ENCODE measurements at regions not wholly inside any gene's neighbourhood (a gene's known extent, or its start where the extent isn't known, plus 50 kb on each side); places are given as distances from the start of the nearest gene placed in this dataset.
"Not testable (repeated sequence)": the region's sequence is repeated elsewhere in the genome, so short reads cannot be mapped to it uniquely, and the experiment has no call there.

DNA sequence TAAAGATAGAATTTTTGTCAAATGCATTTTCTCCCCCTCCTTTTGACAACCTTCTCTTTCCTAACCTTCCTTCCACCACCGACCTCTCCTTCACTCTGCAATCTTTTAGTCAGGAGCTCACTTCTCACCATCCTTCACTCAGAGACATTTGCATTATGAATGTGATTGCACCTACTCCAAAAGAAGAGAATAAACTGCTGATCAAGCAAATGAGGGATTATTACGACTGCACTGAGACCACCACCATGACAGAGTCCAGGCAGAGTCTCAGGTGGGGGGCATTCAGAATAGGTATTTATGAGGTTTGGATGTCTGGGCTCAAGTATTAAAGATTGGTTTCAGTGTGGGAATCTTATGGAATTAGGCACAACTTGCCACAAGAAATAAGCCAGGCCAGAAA lies 483.9 kb downstream of the PTH2R start:
- Mint-ChIP-seq H3K4me1 (ENCODE audit: low read depth) (no peaks in the 10 kb centered on the region), H3K4me3 (no peak overlapping the region), H3K36me3 (ENCODE audit: low read depth) (peaks cover 4% of the 10 kb centered on the region; the same call in 1 of the 2 replicates), H3K27me3 (ENCODE audit: insufficient read depth) (no peaks in the 10 kb centered on the region; the same call in 1 of the 2 replicates), H3K9me3 (peaks cover 35% of the 10 kb centered on the region), H3K27ac (no peak overlapping the region)
- DNase-seq: no peak
- TF ChIP-seq, protein P1, sequence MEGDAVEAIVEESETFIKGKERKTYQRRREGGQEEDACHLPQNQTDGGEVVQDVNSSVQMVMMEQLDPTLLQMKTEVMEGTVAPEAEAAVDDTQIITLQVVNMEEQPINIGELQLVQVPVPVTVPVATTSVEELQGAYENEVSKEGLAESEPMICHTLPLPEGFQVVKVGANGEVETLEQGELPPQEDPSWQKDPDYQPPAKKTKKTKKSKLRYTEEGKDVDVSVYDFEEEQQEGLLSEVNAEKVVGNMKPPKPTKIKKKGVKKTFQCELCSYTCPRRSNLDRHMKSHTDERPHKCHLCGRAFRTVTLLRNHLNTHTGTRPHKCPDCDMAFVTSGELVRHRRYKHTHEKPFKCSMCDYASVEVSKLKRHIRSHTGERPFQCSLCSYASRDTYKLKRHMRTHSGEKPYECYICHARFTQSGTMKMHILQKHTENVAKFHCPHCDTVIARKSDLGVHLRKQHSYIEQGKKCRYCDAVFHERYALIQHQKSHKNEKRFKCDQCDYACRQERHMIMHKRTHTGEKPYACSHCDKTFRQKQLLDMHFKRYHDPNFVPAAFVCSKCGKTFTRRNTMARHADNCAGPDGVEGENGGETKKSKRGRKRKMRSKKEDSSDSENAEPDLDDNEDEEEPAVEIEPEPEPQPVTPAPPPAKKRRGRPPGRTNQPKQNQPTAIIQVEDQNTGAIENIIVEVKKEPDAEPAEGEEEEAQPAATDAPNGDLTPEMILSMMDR (IDR thresholded peaks at IDR 0.05): no peak

DNA sequence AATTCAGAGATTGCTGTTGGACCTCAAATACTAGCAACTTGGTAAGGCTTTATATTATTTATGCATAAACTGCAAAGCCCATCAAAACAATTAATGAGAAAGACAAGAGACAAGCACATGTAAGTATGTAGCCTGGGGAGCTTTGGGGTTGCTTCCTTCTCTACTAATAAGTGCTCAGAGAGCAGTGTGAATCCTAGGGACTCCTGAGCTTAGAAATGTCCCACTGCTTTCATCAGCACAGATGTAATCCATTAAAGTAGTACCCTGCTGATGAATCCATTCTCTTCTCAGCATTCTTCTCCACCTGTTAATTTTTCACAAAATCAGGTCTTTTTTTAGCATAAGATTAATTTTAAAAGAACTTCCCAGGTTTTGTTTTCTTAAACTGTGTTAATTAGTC lies 485.6 kb downstream of the PTH2R start:
- no peaks in the 10 kb centered on the region for H3K4me1 Mint-ChIP-seq (ENCODE audit: low read depth)

DNA sequence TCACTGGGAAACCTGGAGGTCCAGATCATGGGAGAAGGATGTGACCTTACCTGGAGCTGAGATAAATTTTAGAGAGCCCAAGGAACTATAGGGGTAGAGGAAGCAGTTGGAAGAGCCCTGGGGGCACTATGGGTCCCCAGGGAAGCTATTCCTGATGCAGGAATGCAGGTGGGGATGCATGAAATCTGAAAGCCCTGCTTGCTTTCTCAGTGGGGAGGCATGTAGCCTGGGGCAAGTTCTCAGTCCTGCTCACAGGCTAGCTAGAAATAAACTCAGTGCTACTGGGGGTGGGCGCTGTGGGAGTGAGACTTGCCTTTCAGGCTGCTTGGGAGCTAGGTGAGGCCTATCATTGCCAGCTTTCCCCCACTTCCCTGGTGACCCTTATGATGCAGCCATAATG lies 499.7 kb downstream of the PTH2R start:
- Mint-ChIP-seq H3K36me3 (ENCODE audit: low read depth) (no peaks in the 10 kb centered on the region), H3K9me3 (peaks cover 44% of the 10 kb centered on the region), H3K27me3 (ENCODE audit: insufficient read depth) (no peaks in the 10 kb centered on the region), H3K27ac (no peak overlapping the region), H3K4me1 (ENCODE audit: low read depth) (no peaks in the 10 kb centered on the region), H3K4me3 (no peak overlapping the region)
- TF ChIP-seq, protein P1 (IDR thresholded peaks at IDR 0.05): no peak
- DNase-seq: no peak

More for the DNA sequence above, 485.6 kb downstream of the PTH2R start:
- Mint-ChIP-seq H3K36me3 (ENCODE audit: low read depth) (peaks cover 7% of the 10 kb centered on the region; the same call in 1 of the 2 replicates), H3K4me3 (no peak overlapping the region), H3K27ac (no peak overlapping the region), H3K9me3 (peaks cover 26% of the 10 kb centered on the region), H3K27me3 (ENCODE audit: insufficient read depth) (no peaks in the 10 kb centered on the region; the same call in 1 of the 2 replicates)
- TF ChIP-seq, protein P1 (IDR thresholded peaks at IDR 0.05): no peak
- DNase-seq: no peak

DNA sequence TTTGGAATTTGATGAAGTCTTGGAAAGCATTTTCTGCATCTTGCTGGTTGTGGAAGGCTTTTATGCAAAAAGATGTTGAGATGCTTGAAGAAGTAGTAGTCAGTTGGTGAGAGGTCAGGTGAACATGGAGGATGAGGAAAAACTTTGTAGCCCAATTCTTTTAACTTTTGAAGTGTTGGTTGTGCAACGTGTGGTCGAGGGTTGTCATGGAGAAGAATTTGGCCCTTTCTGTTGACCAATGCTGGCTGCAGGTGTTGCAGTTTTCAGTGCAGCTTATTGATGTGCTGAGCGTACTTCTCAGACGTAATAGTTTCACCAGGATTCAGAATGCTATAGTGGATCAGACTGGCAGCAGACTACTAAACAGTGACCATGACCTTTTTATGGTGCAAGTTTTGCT lies 508.4 kb upstream of the MAP2 start:
- no peak for DNase-seq
- H3K4me3 Mint-ChIP-seq: no peak overlapping the region
- no peaks in the 10 kb centered on the region for H3K36me3 Mint-ChIP-seq (ENCODE audit: low read depth)
- no peak overlapping the region for H3K27ac Mint-ChIP-seq
- H3K27me3 Mint-ChIP-seq (ENCODE audit: insufficient read depth): no peaks in the 10 kb centered on the region; the same call in 1 of the 2 replicates
- H3K4me1 Mint-ChIP-seq (ENCODE audit: low read depth): no peaks in the 10 kb centered on the region
- H3K9me3 Mint-ChIP-seq: peaks cover 23% of the 10 kb centered on the region
- TF ChIP-seq, protein P1 (IDR thresholded peaks at IDR 0.05): no peak

DNA sequence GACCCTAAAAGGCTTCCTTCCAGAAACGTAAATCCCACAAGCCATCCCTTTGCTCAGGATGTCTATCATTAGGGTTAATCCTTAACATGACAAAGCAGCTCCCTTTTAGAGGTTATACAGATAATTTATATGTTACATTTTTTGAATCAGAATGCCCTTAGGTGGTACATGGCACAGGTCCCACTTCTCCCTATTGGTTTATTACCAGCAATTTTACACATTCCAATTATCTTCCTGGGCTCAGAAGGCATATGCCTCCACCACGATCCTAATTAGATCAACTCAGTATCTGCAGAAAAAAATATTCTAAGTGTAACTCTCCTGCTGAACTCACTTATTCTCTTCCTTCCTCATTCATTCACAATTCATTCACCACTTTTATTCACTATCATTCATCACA lies 507.0 kb upstream of the MAP2 start:
- Mint-ChIP-seq H3K36me3 (ENCODE audit: low read depth) (no peaks in the 10 kb centered on the region), H3K27me3 (ENCODE audit: insufficient read depth) (no peaks in the 10 kb centered on the region; the same call in 1 of the 2 replicates), H3K4me1 (ENCODE audit: low read depth) (no peaks in the 10 kb centered on the region), H3K9me3 (peaks cover 21% of the 10 kb centered on the region), H3K4me3 (no peak overlapping the region), H3K27ac (no peak overlapping the region)
- TF ChIP-seq, protein P1 (IDR thresholded peaks at IDR 0.05): no peak
- no peak for DNase-seq

DNA sequence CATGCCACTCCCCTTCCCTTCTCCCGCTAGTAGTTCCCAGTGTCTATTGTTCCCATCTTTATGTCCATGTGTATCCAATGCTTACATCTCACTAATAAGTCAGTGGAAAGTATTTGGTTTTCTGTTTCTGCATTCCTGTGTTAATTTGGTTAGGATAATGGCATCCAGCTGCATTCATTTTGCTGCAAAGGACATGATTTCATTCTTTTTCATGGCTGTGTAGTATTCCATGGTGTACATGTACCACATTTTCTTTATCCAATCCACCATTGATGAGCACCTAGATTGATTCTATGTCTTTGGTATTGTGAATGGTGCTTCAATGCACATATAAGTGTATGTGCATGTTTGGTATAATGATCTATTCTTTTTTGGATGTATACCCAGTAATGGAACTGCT lies 502.5 kb upstream of the MAP2 start:
- not testable (repeated sequence) for H3K4me3 Mint-ChIP-seq; H3K4me1 Mint-ChIP-seq (ENCODE audit: low read depth); H3K36me3 Mint-ChIP-seq (ENCODE audit: low read depth); H3K27me3 Mint-ChIP-seq (ENCODE audit: insufficient read depth); H3K27ac Mint-ChIP-seq; DNase-seq
- peaks cover 36% of the 10 kb centered on the region for H3K9me3 Mint-ChIP-seq
